ENCODE measurements at regions not wholly inside any gene's neighbourhood (a gene's known extent, or its start where the extent isn't known, plus 50 kb on each side); places are given as distances from the start of the nearest gene placed in this dataset.

- DNase-seq (ENCODE audit: low read depth), result no peak
- H3K4me3 ChIP-seq (ENCODE audit: low read depth, low read length), result no peak overlapping the region
- TF ChIP-seq POLR2A (IDR thresholded peaks at IDR 0.05; ENCODE audit: extremely low read depth, insufficient read length) (no peak), CTCF (IDR thresholded peaks at IDR 0.05; ENCODE audit: low read depth, low read length) (no peak), MAX (IDR thresholded peaks at IDR 0.05; ENCODE audit: low read depth, low read length) (no peak), MYC (IDR thresholded peaks at IDR 0.05; ENCODE audit: low read depth, low read length) (no peak)
These were observed 436.5 kb downstream of the PCNX1 start for GRCh38 chr14:71343724-71344123.

- H3K4me3 ChIP-seq (ENCODE audit: low read depth, low read length), result no peak overlapping the region
- TF ChIP-seq MYC (IDR thresholded peaks at IDR 0.05; ENCODE audit: low read depth, low read length) (no peak), POLR2A (IDR thresholded peaks at IDR 0.05; ENCODE audit: extremely low read depth, insufficient read length) (no peak), CTCF (IDR thresholded peaks at IDR 0.05; ENCODE audit: low read depth, low read length) (no peak), MAX (IDR thresholded peaks at IDR 0.05; ENCODE audit: low read depth, low read length) (no peak)
These were observed 437.2 kb downstream of the PCNX1 start for GRCh38 chr14:71344506-71344905.

GRCh38 chr14:71346685-71347084 is 439.4 kb downstream of the PCNX1 start:
- no peak overlapping the region for H3K4me3 ChIP-seq (ENCODE audit: low read depth, low read length)
- TF ChIP-seq POLR2A (IDR thresholded peaks at IDR 0.05; ENCODE audit: extremely low read depth, insufficient read length), result no peak
- TF ChIP-seq CTCF (IDR thresholded peaks at IDR 0.05; ENCODE audit: low read depth, low read length), result no peak
- TF ChIP-seq MAX (IDR thresholded peaks at IDR 0.05; ENCODE audit: low read depth, low read length), result no peak
- TF ChIP-seq MYC (IDR thresholded peaks at IDR 0.05; ENCODE audit: low read depth, low read length), result no peak

More at GRCh38 chr14:71344506-71344905, 437.2 kb downstream of the PCNX1 start:
- DNase-seq (ENCODE audit: low read depth), result no peak

GRCh38 chr14:71348394-71348793 is 441.1 kb downstream of the PCNX1 start:
- no peak overlapping the region for H3K4me3 ChIP-seq (ENCODE audit: low read depth, low read length)
- no peak for DNase-seq (ENCODE audit: low read depth)
- TF ChIP-seq MYC (IDR thresholded peaks at IDR 0.05; ENCODE audit: low read depth, low read length) (no peak), MAX (IDR thresholded peaks at IDR 0.05; ENCODE audit: low read depth, low read length) (no peak), POLR2A (IDR thresholded peaks at IDR 0.05; ENCODE audit: extremely low read depth, insufficient read length) (no peak), CTCF (IDR thresholded peaks at IDR 0.05; ENCODE audit: low read depth, low read length) (no peak)

More at GRCh38 chr14:71346685-71347084, 439.4 kb downstream of the PCNX1 start:
- DNase-seq (ENCODE audit: low read depth), result no peak

GRCh38 chr14:71348817-71349216 is 441.6 kb downstream of the PCNX1 start:
- DNase-seq (ENCODE audit: low read depth), result no peak
- TF ChIP-seq POLR2A (IDR thresholded peaks at IDR 0.05; ENCODE audit: extremely low read depth, insufficient read length), result no peak
- no peak for TF ChIP-seq MAX (IDR thresholded peaks at IDR 0.05; ENCODE audit: low read depth, low read length)
- no peak for TF ChIP-seq MYC (IDR thresholded peaks at IDR 0.05; ENCODE audit: low read depth, low read length)
- no peak for TF ChIP-seq CTCF (IDR thresholded peaks at IDR 0.05; ENCODE audit: low read depth, low read length)

GRCh38 chr14:71354142-71354541 is 446.9 kb downstream of the PCNX1 start:
- DNase-seq (ENCODE audit: low read depth), result no peak
- H3K4me3 ChIP-seq (ENCODE audit: low read depth, low read length), result no peak overlapping the region
- no peak for TF ChIP-seq MYC (IDR thresholded peaks at IDR 0.05; ENCODE audit: low read depth, low read length)
- TF ChIP-seq POLR2A (IDR thresholded peaks at IDR 0.05; ENCODE audit: extremely low read depth, insufficient read length), result no peak
- TF ChIP-seq MAX (IDR thresholded peaks at IDR 0.05; ENCODE audit: low read depth, low read length), result no peak
- TF ChIP-seq CTCF (IDR thresholded peaks at IDR 0.05; ENCODE audit: low read depth, low read length), result no peak

More at GRCh38 chr14:71348817-71349216, 441.6 kb downstream of the PCNX1 start:
- H3K4me3 ChIP-seq (ENCODE audit: low read depth, low read length), result no peak overlapping the region

Data from NB4 (cell line).